HG03060 (cell line): ENCODE measurements at regions not wholly inside any gene's neighbourhood (a gene's known extent, or its start where the extent isn't known, plus 50 kb on each side); places are given as distances from the start of the nearest gene placed in this dataset.

ENCODE experiments used
- ATAC-seq: cut with Tn5 transposase; IDR thresholded peaks from one replicate; pipeline ENCODE4 v1.9.1; 2021; ENCODE audit warnings: low read depth, moderate number of reproducible peaks; ENCODE audit not compliant: unreplicated experiment

DNA sequence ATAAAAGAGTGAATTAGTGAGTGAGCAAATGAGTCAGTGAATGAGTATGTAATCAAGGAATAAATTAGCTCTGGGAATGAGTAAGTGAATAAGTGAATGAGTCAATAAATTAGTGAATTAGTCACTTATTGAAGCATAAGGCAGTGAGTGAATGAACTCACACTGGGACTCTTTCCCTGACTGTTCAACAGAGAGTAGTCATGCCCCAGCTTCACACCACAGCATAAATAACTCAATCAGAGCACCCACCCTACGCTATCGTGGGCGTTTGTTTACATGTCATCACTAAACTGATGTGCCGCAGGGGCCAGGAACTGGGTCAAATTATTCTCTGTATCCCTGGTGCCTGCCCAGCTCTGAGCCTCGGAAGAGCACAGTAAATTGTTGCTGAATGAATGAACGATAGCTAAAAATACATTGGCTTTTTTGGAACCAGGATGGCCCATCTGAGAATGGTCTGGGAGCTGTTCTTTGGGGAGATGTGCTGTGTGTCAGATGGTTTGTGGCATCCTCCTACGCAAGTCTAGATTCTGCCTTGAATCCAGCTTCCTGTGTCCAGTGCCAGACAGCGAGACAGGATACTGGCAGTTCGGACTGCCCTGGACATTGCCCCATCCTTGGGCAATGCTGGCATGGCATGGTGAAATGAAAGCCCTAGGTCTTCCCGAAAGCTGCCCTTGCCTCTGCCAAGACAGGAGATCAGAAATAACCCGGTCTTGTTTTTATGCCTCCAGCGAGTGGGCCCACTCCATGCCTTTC, 98.0 kb upstream of the RTL1 start:
- no peak for ATAC-seq

GRCh38 chr14:101002738-101003137, 99.2 kb upstream of the RTL1 start:
- ATAC-seq = no peak

DNA sequence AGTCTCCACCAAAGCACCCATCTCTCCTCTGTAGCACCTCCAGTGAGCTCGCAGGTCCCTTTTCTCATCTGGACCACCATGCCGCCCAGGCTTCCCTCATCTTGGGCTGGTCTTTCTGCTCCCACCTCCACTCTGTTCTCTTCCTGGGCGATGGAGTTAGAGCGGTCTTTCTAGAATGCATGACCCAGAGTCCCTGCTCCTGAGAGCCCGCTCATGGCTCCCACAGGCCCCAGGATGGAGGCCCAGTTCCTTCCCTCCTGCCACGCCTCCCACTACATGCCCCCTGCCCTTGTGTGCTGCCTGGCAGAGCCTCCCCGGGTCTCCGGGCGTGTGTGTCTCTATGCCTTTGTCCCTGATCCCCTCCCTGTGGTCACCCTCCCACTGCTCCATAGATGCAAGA, 100.7 kb upstream of the RTL1 start:
- no peak for ATAC-seq

DNA sequence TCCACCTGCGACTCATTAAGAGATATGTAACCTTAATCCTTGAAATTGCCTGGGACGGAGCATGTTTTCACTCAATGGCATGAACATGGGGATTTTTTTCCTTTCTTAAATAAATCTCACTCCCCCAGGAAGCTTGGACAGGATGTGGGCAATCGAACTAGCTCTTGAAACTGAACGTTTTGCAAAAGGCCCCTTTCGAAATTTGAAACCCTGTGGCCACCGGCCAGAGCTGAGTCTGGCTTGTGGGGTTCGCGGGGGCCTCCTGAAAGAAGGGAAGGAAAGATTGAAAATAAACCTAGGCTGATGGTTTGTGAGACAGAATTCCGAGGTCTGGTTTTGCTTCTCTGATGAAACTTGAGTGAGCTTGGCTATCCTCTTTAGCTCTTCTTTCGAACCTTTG, 101.4 kb upstream of the RTL1 start:
- no peak for ATAC-seq

DNA sequence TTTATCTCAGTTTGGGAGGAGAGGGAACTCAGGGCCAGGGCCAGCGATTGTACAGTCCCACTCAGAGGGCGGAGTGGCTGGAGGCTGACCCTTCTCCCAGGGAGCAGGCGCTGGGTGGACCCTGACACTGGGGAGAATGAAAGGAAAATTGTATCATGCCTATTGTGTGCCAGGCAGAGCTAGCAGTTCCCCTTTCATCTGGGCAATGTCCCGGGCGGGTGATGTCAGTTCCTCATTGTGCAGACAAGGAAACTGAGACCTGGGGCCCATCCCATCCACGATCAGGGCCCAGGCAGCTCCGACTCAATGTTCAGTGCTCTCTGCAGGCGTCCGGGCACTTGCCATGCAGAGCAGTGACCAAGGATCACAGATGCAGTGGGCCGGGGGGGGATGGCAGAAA, 101.9 kb upstream of the RTL1 start:
- no peak for ATAC-seq

GRCh38 chr14:101006008-101006407, 102.5 kb upstream of the RTL1 start:
- no peak for ATAC-seq

- no peak for ATAC-seq
Observed at GRCh38 chr14:101007004-101007614, 103.6 kb upstream of the RTL1 start.

GRCh38 chr14:101007765-101008164, 104.2 kb upstream of the RTL1 start:
- ATAC-seq = no peak

GRCh38 chr14:101008196-101008595, 104.7 kb upstream of the RTL1 start:
- no peak for ATAC-seq

DNA sequence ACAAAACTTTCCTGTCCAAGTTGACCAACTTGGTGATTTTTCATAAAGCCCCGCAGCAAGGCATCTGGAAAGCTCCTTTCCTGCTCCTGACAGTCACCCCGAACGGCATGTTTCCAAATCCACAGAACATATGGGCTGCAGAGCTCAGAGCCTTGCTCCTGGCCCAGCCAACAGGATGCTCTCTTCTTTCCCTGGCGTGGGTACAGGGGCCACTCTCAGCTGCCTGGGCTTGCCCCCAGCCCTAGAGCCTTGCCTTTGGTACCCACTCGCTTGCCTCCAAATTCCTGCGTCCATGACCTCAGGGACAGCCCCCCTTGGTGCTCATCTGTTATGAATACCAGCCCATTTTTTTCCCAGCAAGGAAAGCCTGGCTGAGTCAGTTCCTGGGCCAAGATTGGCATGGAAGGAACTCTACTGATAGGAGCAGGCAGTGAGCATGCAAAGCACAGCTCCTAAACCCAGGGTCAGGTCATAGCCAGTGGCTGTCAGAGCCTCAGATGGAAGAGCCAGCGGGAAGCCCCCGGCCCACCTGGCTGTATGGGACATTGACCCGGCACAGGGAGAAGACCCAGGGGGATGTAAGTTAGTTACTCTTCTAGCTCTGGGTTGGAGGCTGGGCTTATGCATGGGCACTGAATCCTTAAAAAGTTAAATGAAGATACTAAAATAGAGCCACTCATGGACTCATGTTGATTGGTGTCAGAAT, 105.3 kb upstream of the RTL1 start:
- ATAC-seq = no peak

DNA sequence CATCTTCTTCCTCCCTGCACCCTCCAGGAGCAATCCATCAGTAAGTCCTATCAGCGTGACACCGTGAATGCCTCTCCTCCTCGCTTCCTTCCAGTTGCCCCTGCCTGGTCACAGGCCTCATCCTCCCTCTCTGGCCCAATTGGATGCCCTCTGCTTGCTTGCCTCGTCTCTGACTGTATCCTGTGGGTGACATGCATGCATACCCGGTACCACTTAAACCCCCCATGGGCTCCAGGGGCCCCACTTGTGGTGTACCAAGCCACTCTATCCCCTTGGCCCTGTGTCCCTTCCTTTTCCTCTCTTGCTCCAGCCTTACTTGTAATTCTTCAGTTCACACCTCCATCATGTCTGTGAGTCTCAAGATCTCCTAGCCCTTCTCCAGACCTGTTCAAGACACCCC, 106.0 kb upstream of the RTL1 start:
- ATAC-seq = no peak

- ATAC-seq = no peak
Observed at GRCh38 chr14:101010293-101010692, 106.8 kb upstream of the RTL1 start.

GRCh38 chr14:101010835-101011234, 107.3 kb upstream of the RTL1 start:
- no peak for ATAC-seq

DNA sequence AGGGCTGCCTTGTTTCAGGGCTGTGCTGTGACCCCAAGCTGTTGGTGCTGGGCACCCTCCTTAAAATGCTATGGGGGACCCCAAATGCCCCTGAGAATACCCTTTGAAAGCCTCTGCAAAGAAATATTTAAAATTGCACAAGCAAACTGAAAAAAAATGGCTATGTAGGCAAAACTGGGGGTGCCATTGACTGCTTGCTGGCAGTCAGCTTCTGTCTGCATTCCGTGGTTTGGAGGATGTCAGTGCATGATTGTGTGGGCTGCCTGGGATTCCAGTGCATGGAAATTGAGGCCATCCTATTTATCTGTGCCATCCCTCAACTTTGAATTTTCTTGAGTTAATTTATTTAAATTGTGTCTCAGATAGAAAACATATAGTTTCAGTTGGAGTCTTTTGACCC, 113.7 kb upstream of the RTL1 start:
- ATAC-seq = no peak

- ATAC-seq = no peak
Observed at GRCh38 chr14:101017806-101018560, 114.5 kb upstream of the RTL1 start.

DNA sequence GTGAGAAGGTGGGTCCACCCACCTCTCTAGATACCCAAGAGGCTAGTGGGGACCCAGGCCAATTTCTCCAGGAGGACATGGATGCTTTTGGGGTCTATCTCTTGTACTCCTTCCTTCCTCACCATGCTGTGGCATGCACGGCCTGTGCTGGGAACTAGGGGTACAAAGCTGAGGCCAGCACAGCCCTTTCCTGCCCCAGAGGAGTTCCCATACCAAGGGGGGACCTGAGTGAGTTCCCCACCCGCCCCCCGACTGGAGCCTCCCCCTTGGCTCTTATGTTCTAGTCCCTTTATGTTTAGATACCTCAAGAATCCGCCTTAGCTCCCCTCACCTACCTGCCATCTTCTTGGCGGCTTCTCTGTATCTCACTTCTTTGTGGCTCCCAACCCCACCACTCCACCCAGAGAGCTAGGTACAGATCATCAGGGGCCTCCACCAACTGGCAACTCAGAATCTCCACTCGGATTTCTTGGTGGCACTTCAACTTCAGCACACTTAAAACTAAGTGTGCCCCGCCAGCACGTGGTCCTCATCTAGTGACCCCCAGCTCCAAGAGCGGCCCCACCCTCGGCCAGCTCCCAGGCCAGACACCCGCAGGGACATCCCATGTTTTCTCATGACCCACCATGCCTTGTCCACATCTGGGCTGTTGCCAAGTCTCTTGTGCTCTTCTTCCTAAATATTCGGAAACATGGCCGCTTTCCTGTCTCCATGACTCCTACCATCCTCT, 115.2 kb upstream of the RTL1 start:
- no peak for ATAC-seq

- no peak for ATAC-seq
Observed at GRCh38 chr14:101019541-101019940, 116.0 kb upstream of the RTL1 start.

DNA sequence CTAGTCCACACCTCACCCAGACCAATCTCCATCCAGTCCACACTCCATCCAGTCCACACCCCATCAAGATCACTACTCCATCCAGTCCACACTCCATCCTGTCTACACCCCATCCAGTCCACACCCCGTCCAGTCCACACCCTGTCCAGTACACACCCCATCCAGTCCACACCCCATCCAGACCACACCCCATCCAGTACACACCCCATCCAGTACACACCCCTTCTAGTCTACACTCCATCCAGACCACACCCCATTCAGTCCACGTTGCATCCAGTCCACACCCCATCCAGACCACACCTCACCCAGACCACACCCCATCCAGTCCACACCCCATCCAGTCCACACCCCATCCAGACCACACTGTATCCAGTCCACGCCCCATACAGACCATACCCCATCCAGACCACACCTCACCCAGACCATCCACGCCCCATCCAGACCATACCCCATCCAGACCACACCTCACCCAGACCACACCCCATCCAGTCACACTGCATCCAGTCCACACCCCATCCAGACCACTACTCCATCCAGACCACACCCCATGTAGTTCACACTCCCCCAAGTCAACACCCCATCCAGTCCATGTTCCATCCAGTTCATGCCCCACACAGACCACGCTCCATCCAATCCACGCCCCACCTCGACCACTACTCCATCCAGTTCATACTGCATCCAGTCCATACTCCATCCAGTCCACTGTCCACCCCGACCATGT, 116.6 kb upstream of the RTL1 start:
- no peak for ATAC-seq

DNA sequence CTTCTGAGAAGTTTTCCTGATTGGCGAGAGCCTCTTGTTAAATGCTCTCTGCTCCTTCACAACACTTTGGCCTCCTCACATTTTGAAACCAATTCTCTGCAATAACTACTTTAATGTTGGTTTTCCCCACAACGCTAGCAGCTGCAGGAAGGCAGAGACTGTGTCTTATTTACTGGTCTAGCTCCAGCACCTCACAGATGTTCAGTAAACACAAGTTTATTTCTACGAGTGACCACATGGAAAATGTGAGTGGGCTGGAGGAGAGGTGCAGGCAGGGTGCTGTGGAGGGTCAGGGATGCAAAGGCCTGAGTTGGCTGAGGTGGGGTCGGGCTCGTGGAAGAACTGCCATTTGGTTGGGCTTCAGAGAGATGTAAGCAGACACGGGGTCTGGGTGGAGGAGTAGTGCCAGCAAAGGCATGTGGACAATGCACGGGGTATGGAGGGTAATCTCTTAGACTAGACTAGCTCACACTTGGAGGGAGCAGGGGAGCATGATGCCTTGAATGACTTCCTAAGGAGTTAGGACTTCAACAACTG, 117.4 kb upstream of the RTL1 start:
- ATAC-seq = no peak

- ATAC-seq = no peak
Observed at GRCh38 chr14:101022121-101022520, 118.6 kb upstream of the RTL1 start.
